PC-3 (cell line): ENCODE measurements at regions not wholly inside any gene's neighbourhood (a gene's known extent, or its start where the extent isn't known, plus 50 kb on each side); places are given as distances from the start of the nearest gene placed in this dataset.
"Not testable (repeated sequence)": the region's sequence is repeated elsewhere in the genome, so short reads cannot be mapped to it uniquely, and the experiment has no call there.

Experiments
- ATAC-seq: fragments of 200-7000 bp; cut with Tn5 transposase; 2 replicates; pipeline ENCODE4 v1.9.1; 2020; ENCODE audit warnings: mild to moderate bottlenecking, moderate library complexity
- BruUV-seq: library from RNA; stranded (reverse); fragments of 400-500 nt; replicated peaks from 2 replicates; lab custom pipeline; 2021; lab: Mats Ljungman, UMichigan
- CTCF ChIA-PET: fragments of 300-600 bp; sonication (Branson Sonifier 250); formaldehyde crosslinking; loops from one replicate; lab custom pipeline; 2022; ENCODE audit warnings: antibody characterized with exemption; lab: Charles Lee
- POLR2A ChIA-PET: fragments of 300-600 bp; sonication (Branson Sonifier 250); formaldehyde crosslinking; loops from one replicate; lab custom pipeline; 2022; ENCODE audit warnings: antibody characterized with exemption; ENCODE audit not compliant: unreplicated experiment; lab: Charles Lee
- DNase-seq: peaks from one replicate; pipeline ENCODE4 v3.0.0-alpha.2; 2015
- H2AFZ ChIP-seq: fragments of 300-600 bp; sonication (generic); 2 replicates; pipeline ENCODE4 v1.6.0; 2016; ENCODE audit warnings: antibody characterized with exemption, low read length
- H3F3A ChIP-seq: fragments of 300-600 bp; sonication (generic); one replicate; pipeline ENCODE4 v1.6.0; 2017; ENCODE audit warnings: antibody characterized with exemption, low read length, control low read depth, mild to moderate bottlenecking; ENCODE audit not compliant: unreplicated experiment
- H3K27ac ChIP-seq: fragments of 300-600 bp; sonication (generic); 2 replicates; pipeline ENCODE4 v1.5.1; 2016; ENCODE audit warnings: mild to moderate bottlenecking, low read length
- H3K27me3 ChIP-seq: fragments of 300-600 bp; sonication (generic); 2 replicates; pipeline ENCODE4 v1.6.1; 2016; ENCODE audit warnings: low read length, mixed read lengths
- H3K36me3 ChIP-seq: fragments of 300-600 bp; sonication (generic); 2 replicates; pipeline ENCODE4 v1.6.1; 2016; ENCODE audit warnings: low read depth, mixed run types, low read length, mixed read lengths
- H3K4me1 ChIP-seq: fragments of 300-600 bp; sonication (generic); 2 replicates; pipeline ENCODE4 v1.5.1; 2016; ENCODE audit warnings: low read length; ENCODE audit not compliant: insufficient read depth
- H3K4me2 ChIP-seq: fragments of 300-600 bp; sonication (generic); 2 replicates; pipeline ENCODE4 v1.6.0; 2016; ENCODE audit warnings: low read length
- H3K4me3 ChIP-seq: fragments of 300-600 bp; sonication (generic); 2 replicates; pipeline ENCODE4 v1.5.1; 2016; ENCODE audit warnings: mild to moderate bottlenecking, low read length, mixed read lengths
- H3K79me2 ChIP-seq: fragments of 300-600 bp; sonication (generic); 2 replicates; pipeline ENCODE4 v1.6.1; 2017; ENCODE audit warnings: low read length, mixed read lengths
- H3K9ac ChIP-seq: fragments of 300-600 bp; sonication (generic); 2 replicates; pipeline ENCODE4 v1.6.0; 2016; ENCODE audit warnings: mild to moderate bottlenecking, low read length
- H3K9me2 ChIP-seq: fragments of 300-600 bp; sonication (generic); replicated peaks from 2 replicates; pipeline ENCODE4 v1.6.1; 2016; ENCODE audit warnings: mixed run types, low read length, mixed read lengths
- H3K9me3 ChIP-seq: fragments of 300-600 bp; sonication (generic); 2 replicates; pipeline ENCODE4 v1.6.1; 2016; ENCODE audit warnings: low read length, mixed read lengths
- H4K20me1 ChIP-seq: fragments of 300-600 bp; sonication (generic); 2 replicates; pipeline ENCODE4 v1.6.1; 2016; ENCODE audit warnings: low read length, mixed read lengths
- EZH2 ChIP-seq: fragments of 300-600 bp; sonication (generic); IDR thresholded peaks from one replicate; pipeline ENCODE4 v1.6.1; 2017; ENCODE audit warnings: antibody characterized with exemption, mild to moderate bottlenecking, low read length; ENCODE audit not compliant: unreplicated experiment
- EZH2phosphoT487 ChIP-seq: fragments of 300-600 bp; sonication (generic); IDR thresholded peaks from 2 replicates; pipeline ENCODE4 v1.6.1; 2018; ENCODE audit warnings: mild to moderate bottlenecking, antibody characterized with exemption, low read length, borderline replicate concordance
- intact Hi-C: fragments of 100-400 bp; cut with micrococcal nuclease; formaldehyde crosslinking; loops from 2 replicates; pipeline ENCODE4 v1.9.0; 2023
- TF ChIP-seq, protein P1 (sequence below): fragments of 300-600 bp; sonication (generic); conservative IDR thresholded peaks from 2 replicates; pipeline ENCODE4 v1.5.1; 2017; ENCODE audit warnings: antibody characterized with exemption, low read depth, mild to moderate bottlenecking, low read length

DNA sequence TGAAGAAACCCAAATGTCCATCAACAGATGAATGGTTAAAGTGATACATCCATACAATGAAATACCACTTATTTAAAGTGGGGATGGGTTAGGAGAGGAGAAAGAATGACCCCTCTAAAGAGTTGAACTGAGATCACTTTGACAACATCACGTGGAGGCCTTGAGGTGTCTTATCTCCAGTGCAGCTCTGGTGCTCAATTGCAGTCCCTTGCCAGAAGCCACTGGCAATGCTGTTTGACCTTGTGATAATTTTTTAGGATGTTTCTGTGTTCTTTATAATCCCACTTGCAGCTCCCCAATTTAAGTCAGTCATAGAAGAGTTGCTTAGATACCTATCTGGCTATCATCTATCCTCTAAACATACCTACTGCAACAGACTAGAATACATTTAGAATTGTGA is 167.6 kb downstream of the ZNF648 start:
- Histone ChIP-seq H3K9me2 (no peaks in the 10 kb centered on the region), H3K79me2 (no peaks in the 10 kb centered on the region), H4K20me1 (no peaks in the 10 kb centered on the region), H3K36me3 (no peaks in the 10 kb centered on the region), H3F3A (no peaks in the 10 kb centered on the region), H3K4me3 (no peak overlapping the region), H3K9me3 (no peaks in the 10 kb centered on the region), H3K27ac (no peak overlapping the region), H3K4me2 (no peak overlapping the region), H3K4me1 (no peaks in the 10 kb centered on the region), H3K27me3 (no peaks in the 10 kb centered on the region), H2AFZ (no peak overlapping the region), H3K9ac (no peak overlapping the region)
- CTCF ChIA-PET, result no interaction called here
- no peak for DNase-seq
- POLR2A ChIA-PET, result no interaction called here
- ATAC-seq, result no peak
- TF ChIP-seq, protein P1, sequence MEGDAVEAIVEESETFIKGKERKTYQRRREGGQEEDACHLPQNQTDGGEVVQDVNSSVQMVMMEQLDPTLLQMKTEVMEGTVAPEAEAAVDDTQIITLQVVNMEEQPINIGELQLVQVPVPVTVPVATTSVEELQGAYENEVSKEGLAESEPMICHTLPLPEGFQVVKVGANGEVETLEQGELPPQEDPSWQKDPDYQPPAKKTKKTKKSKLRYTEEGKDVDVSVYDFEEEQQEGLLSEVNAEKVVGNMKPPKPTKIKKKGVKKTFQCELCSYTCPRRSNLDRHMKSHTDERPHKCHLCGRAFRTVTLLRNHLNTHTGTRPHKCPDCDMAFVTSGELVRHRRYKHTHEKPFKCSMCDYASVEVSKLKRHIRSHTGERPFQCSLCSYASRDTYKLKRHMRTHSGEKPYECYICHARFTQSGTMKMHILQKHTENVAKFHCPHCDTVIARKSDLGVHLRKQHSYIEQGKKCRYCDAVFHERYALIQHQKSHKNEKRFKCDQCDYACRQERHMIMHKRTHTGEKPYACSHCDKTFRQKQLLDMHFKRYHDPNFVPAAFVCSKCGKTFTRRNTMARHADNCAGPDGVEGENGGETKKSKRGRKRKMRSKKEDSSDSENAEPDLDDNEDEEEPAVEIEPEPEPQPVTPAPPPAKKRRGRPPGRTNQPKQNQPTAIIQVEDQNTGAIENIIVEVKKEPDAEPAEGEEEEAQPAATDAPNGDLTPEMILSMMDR, result no peak
- no peak for TF ChIP-seq EZH2phosphoT487
- TF ChIP-seq EZH2, result no peak
- intact Hi-C loops, result no loop called here
- no TSS peak for BruUV-seq

DNA sequence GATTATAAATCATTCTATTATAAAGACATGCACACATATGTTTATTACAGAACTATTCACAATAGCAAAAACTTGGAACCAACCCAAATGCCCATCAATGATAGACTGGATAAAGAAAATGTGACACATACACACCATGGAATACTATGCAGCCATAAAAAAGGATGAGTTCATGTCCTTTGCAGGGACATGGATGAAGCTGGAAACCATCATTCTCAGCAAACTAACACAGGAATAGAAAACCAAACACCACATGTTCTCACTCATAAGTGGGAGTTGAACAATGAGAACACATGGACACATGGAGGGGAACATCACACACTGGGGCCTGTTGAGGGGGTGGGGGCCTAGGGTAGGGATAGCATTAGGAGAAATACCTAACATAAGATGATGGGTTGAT is 168.4 kb downstream of the ZNF648 start:
- H3K4me2 ChIP-seq, H3K4me3 ChIP-seq, POLR2A ChIA-PET, H3K9me2 ChIP-seq, H3K27ac ChIP-seq, H3K9me3 ChIP-seq, H2AFZ ChIP-seq, H3K4me1 ChIP-seq, H3K36me3 ChIP-seq, ATAC-seq, H3K9ac ChIP-seq, intact Hi-C loops, DNase-seq, BruUV-seq, H4K20me1 ChIP-seq, H3K27me3 ChIP-seq, CTCF ChIA-PET, H3F3A ChIP-seq, H3K79me2 ChIP-seq: not testable (repeated sequence)

DNA sequence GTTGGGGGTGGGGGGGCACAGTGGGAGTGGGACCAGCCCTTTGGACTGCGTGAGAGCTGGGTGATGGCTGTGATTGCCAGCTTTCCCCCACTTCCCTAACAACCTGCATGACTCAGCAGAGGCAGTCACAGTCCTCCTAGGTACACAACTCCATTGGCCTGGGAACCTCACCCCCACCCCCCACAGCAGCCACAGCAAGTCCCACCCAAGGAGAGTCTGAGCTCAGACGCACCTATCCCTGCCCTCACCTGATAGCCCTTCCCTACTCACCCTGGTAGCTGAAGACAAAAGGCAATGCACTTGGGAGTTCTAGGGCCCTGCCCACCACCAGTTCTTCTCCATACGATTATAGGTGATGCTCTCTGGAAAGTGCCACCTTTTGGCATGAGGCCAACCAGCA is 188.9 kb downstream of the ZNF648 start:
- Histone ChIP-seq H3K36me3 (no peaks in the 10 kb centered on the region), H3K4me3 (no peak overlapping the region), H2AFZ (no peak overlapping the region), H3K9ac (no peak overlapping the region), H3K9me3 (no peaks in the 10 kb centered on the region), H3K27me3 (no peaks in the 10 kb centered on the region), H3F3A (no peaks in the 10 kb centered on the region), H3K27ac (no peak overlapping the region), H3K4me1 (no peaks in the 10 kb centered on the region), H3K9me2 (no peaks in the 10 kb centered on the region), H3K79me2 (no peaks in the 10 kb centered on the region), H3K4me2 (no peak overlapping the region), H4K20me1 (no peaks in the 10 kb centered on the region)
- ChIA-PET CTCF (no interaction called here), POLR2A (no interaction called here)
- intact Hi-C loops, result no loop called here
- ATAC-seq (no peak), DNase-seq (no peak)
- no TSS peak for BruUV-seq
- TF ChIP-seq EZH2phosphoT487 (no peak), EZH2 (no peak)
- TF ChIP-seq, protein P1, result no peak
